Thyroid gland (tissue), 4 donors: ENCODE measurements at regions not wholly inside any gene's neighbourhood (a gene's known extent, or its start where the extent isn't known, plus 50 kb on each side); places are given as distances from the start of the nearest gene placed in this dataset.

Experiments
- DNase-seq, 2 donors: peaks; one replicate each; pipeline ENCODE4 v3.0.0-alpha.2; 2019
- H3K27ac ChIP-seq, 3 donors: fragments of 200-600 bp; sonication (generic); 1 replicate in 2 of 3; 2 replicates in 1 of 3; pipeline ENCODE4 v1.5.1; 2016 to 2019; ENCODE audit warnings: mild to moderate bottlenecking in 1 of 3, moderate library complexity in 1 of 3
- H3K27me3 ChIP-seq: fragments of 200-600 bp; sonication (generic); one replicate; pipeline ENCODE4 v1.5.1; 2019
- H3K36me3 ChIP-seq, 2 donors: fragments of 200-600 bp; sonication (generic); one replicate each; pipeline ENCODE4 v1.5.1; 2016 to 2019
- H3K4me1 ChIP-seq, 2 donors: fragments of 200-600 bp; sonication (generic); one replicate each; pipeline ENCODE4 v1.5.1; 2017 to 2019
- H3K4me3 ChIP-seq, 3 donors: fragments of 200-600 bp; sonication (generic); replicated peaks in 1 of 3; 1 replicate in 2 of 3; 2 replicates in 1 of 3; pipeline ENCODE4 v1.5.1; 2016; ENCODE audit warnings: mild to moderate bottlenecking in 1 of 3
- H3K9me3 ChIP-seq: fragments of 200-600 bp; sonication (generic); one replicate; pipeline ENCODE4 v1.5.1; 2017
- POLR2A ChIP-seq, 2 donors: fragments of 450-650 bp; IDR thresholded peaks; one replicate each; pipeline ENCODE4 v1.6.1; 2017; ENCODE audit warnings: antibody characterized with exemption in 2 of 2, mild to moderate bottlenecking in 2 of 2, moderate library complexity in 1 of 2
- WGBS, 2 donors: methylation state at CpG; one replicate each; pipeline ENCODE4 v1.1.5; 2017; 5-methylcytosine and 5-hydroxymethylcytosine counted together
- intact Hi-C: fragments of 100-400 bp; cut with DNase I; formaldehyde crosslinking; loops from one replicate; pipeline ENCODE4 v1.15.1; 2023
- TF ChIP-seq, protein P1 (sequence below), 6 experiments: fragments of 200-600 bp in 3 of 6; fragments of 450-650 bp in 3 of 6; sonication (generic) in 3 of 6; IDR thresholded peaks; one replicate each; pipeline ENCODE4 v1.5.1; 2016 to 2019; ENCODE audit warnings: antibody characterized with exemption in 6 of 6, mild to moderate bottlenecking in 2 of 6, inconsistent platforms in 1 of 6, moderate library complexity in 1 of 6

DNA sequence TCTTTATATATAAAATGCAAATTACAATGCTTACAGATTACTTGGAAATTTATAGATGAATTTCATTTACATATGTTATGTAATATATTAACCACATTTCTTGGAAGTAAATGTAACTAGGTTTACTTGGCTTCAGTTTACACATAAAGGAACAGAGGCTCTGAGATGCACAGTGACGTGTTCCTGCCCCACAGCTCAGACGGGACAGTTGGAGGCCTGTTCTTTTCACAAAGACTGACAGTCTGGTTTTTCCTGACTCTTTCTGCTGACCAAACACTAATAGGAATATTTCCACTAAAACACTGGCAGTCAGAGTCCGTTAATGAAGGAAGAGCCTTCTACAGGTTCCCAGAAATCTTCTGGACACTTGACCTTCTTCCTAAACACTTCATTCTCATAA is 336.1 kb downstream of the MFSD1 start:
- no peak overlapping the region for H3K4me3 ChIP-seq
- no peaks in the 10 kb centered on the region for H3K27me3 ChIP-seq
- intact Hi-C loops, result no loop called here
- peaks cover 0 to 4% of the 10 kb centered on the region in 2 donors for H3K4me1 ChIP-seq
- no peak overlapping the region for H3K27ac ChIP-seq
- TF ChIP-seq POLR2A (IDR thresholded peaks at IDR 0.05), result no peak
- TF ChIP-seq, protein P1, sequence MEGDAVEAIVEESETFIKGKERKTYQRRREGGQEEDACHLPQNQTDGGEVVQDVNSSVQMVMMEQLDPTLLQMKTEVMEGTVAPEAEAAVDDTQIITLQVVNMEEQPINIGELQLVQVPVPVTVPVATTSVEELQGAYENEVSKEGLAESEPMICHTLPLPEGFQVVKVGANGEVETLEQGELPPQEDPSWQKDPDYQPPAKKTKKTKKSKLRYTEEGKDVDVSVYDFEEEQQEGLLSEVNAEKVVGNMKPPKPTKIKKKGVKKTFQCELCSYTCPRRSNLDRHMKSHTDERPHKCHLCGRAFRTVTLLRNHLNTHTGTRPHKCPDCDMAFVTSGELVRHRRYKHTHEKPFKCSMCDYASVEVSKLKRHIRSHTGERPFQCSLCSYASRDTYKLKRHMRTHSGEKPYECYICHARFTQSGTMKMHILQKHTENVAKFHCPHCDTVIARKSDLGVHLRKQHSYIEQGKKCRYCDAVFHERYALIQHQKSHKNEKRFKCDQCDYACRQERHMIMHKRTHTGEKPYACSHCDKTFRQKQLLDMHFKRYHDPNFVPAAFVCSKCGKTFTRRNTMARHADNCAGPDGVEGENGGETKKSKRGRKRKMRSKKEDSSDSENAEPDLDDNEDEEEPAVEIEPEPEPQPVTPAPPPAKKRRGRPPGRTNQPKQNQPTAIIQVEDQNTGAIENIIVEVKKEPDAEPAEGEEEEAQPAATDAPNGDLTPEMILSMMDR (IDR thresholded peaks at IDR 0.05), result no peak
- H3K9me3 ChIP-seq, result no peaks in the 10 kb centered on the region
- no peak for DNase-seq
- 63 to 77% methylated on average over 3 of the region's 3 CpGs for WGBS, 2 donors
- no peaks in the 10 kb centered on the region for H3K36me3 ChIP-seq

DNA sequence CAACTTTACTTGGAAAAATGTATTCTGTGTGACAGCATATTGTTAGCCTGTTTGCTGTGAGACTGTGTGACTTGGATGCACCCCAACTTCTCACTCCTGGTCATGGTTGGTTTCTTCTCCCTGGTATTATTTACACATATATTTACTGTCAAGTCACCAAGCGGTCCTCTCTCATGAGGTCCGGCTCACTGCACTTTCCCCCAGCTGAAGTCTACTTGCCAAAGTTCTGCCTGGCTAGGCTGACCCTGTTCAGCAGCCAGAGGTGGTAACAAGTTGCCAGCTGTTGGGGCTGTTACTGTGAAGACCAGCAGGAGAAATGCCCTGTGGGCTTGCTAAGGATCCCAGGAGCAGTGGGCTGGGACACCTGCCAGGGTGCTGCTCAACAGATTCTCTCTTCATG is 337.5 kb downstream of the MFSD1 start:
- no peaks in the 10 kb centered on the region for H3K27me3 ChIP-seq
- no peak overlapping the region for H3K27ac ChIP-seq
- WGBS, 2 donors, result 38 to 47% methylated on average over 2 of the region's 2 CpGs
- intact Hi-C loops, result no loop called here
- H3K4me1 ChIP-seq, result peaks cover 0 to 4% of the 10 kb centered on the region in 2 donors
- no peaks in the 10 kb centered on the region for H3K9me3 ChIP-seq
- DNase-seq, result peak; percentile 11 to 51
- no peaks in the 10 kb centered on the region for H3K36me3 ChIP-seq
- TF ChIP-seq, protein P1 (IDR thresholded peaks at IDR 0.05), result no peak
- no peak for TF ChIP-seq POLR2A (IDR thresholded peaks at IDR 0.05)
- no peak overlapping the region for H3K4me3 ChIP-seq

- Histone ChIP-seq H3K4me1 (peaks cover 0 to 1% of the 10 kb centered on the region in 2 donors), H3K9me3 (no peaks in the 10 kb centered on the region), H3K27ac (no peak overlapping the region), H3K4me3 (no peak overlapping the region), H3K27me3 (no peaks in the 10 kb centered on the region), H3K36me3 (no peaks in the 10 kb centered on the region)
- TF ChIP-seq, protein P1 (IDR thresholded peaks at IDR 0.05), result no peak
- TF ChIP-seq POLR2A (IDR thresholded peaks at IDR 0.05), result no peak
- no peak for DNase-seq
- 73 to 74% methylated on average over 2 of the region's 2 CpGs for WGBS, 2 donors
- intact Hi-C loops, result no loop called here
Observed at GRCh38 chr3:159144472-159144871, 342.6 kb downstream of the MFSD1 start.

- H3K27me3 ChIP-seq, result no peaks in the 10 kb centered on the region
- H3K9me3 ChIP-seq, result no peaks in the 10 kb centered on the region
- H3K36me3 ChIP-seq, result no peaks in the 10 kb centered on the region
- no peak for TF ChIP-seq POLR2A (IDR thresholded peaks at IDR 0.05)
- TF ChIP-seq, protein P1 (IDR thresholded peaks at IDR 0.05), result no peak
- intact Hi-C loops, result no loop called here
- H3K4me1 ChIP-seq, result no peaks in the 10 kb centered on the region
- no peak for DNase-seq
- H3K27ac ChIP-seq, result no peak overlapping the region
- H3K4me3 ChIP-seq, result no peak overlapping the region
Observed at GRCh38 chr3:159144891-159145290, 343.0 kb downstream of the MFSD1 start.

GRCh38 chr3:159146392-159146791 is 344.5 kb downstream of the MFSD1 start:
- Histone ChIP-seq H3K36me3 (no peaks in the 10 kb centered on the region), H3K4me1 (no peaks in the 10 kb centered on the region), H3K9me3 (no peaks in the 10 kb centered on the region), H3K27ac (no peak overlapping the region), H3K4me3 (no peak overlapping the region), H3K27me3 (no peaks in the 10 kb centered on the region)
- WGBS, 2 donors, result 76 to 87% methylated on average over 3 of the region's 3 CpGs
- intact Hi-C loops, result no loop called here
- DNase-seq, result no peak
- TF ChIP-seq, protein P1 (IDR thresholded peaks at IDR 0.05), result no peak
- no peak for TF ChIP-seq POLR2A (IDR thresholded peaks at IDR 0.05)
